ENCODE measurements at regions not wholly inside any gene's neighbourhood (a gene's known extent, or its start where the extent isn't known, plus 50 kb on each side); places are given as distances from the start of the nearest gene placed in this dataset.

DNA sequence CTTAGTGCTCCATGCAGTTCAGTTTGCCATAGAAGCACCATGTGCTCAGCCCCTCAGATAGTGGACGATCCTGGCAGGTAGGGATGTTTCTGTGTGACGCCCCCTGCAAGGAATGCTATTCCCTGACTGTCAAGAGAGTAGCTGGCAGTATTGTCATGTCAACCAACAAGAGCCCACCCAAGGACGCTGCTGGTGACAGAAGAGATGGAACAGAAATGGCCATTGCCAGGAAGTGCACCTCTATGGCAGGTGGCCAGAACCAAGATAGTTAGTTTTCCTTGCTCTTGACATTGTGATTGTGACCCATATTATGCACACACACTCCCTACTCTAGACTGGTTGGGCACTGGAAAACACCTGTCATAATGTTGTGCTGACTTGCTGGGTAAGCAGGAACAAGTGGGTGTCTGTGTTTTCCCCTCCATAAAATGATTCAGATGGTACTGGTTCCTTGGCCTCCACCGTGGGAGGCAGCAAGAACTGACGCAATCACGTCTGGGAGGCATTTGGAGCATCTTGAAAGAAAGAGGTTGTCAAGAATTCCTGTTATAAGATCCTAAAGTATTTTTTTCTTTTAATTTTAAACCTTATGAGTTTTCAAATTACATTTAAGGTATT, 507.9 kb downstream of the MID1IP1 start:
- no peak overlapping the region for H3K27ac Mint-ChIP-seq
- H3K9me3 Mint-ChIP-seq: peaks cover 77% of the 10 kb centered on the region
- Histone ChIP-seq H3K36me3 (ENCODE audit: control insufficient read depth, insufficient read depth, low read length) (no peaks in the 10 kb centered on the region), H3K4me3 (ENCODE audit: low read length) (no peak overlapping the region), H3K27ac (ENCODE audit: low read depth, low read length) (no peak overlapping the region), H3K27me3 (ENCODE audit: control insufficient read depth, insufficient read depth, low read length, poor library complexity, severe bottlenecking) (no peaks in the 10 kb centered on the region), H3K9me3 (ENCODE audit: control insufficient read depth, low read length) (peaks cover 7% of the 10 kb centered on the region), H3K9ac (ENCODE audit: extremely low read depth, low read length, poor library complexity, severe bottlenecking) (no peak overlapping the region), H3K4me1 (ENCODE audit: control insufficient read depth, insufficient read depth, low read length) (no peaks in the 10 kb centered on the region)
- no peak for DNase-seq
- H3K4me1 Mint-ChIP-seq: peaks cover 7% of the 10 kb centered on the region
- WGBS, 2 experiments (ENCODE audit: insufficient coverage in 1 of 2, insufficient read length in 1 of 2): 94 to 100% methylated on average over 1 to 4 of the region's 6 CpGs
- no peak overlapping the region for H3K4me3 Mint-ChIP-seq
- no peak for TF ChIP-seq CTCF (conservative IDR thresholded peaks at IDR 0.05)
- H3K27me3 Mint-ChIP-seq (ENCODE audit: insufficient read depth): peaks cover 3% of the 10 kb centered on the region
- no peaks in the 10 kb centered on the region for H3K36me3 Mint-ChIP-seq (ENCODE audit: low read depth)

DNA sequence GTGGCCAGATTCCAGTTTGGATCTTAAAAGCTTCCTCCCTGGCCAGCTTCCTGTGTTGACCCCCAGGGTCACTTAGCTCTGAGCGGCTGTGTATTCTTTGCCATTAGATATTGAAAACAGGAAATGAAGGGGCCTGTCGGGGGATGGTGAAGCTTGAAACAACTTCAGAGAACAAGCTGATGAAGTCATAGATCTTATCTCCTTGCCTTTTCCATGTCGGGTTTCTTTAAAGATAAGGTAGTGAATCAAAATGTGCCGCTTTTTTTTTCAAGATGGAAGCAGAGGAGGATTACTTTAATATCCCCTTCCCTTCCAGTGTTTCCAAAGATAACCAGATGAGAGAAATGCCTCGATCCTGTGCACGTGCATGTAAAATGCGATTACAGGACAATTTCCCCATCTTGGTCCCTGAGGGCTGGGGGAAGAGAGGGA, 508.5 kb downstream of the MID1IP1 start:
- H3K27ac ChIP-seq (ENCODE audit: low read depth, low read length): no peak overlapping the region
- 80 to 85% methylated on average over 1 to 7 of the region's 7 CpGs for WGBS, 2 experiments (ENCODE audit: insufficient coverage in 1 of 2, insufficient read length in 1 of 2)
- peaks cover 73% of the 10 kb centered on the region for H3K9me3 Mint-ChIP-seq
- H3K27me3 ChIP-seq (ENCODE audit: control insufficient read depth, insufficient read depth, low read length, poor library complexity, severe bottlenecking): no peaks in the 10 kb centered on the region
- H3K9ac ChIP-seq (ENCODE audit: extremely low read depth, low read length, poor library complexity, severe bottlenecking): no peak overlapping the region
- no peak overlapping the region for H3K27ac Mint-ChIP-seq
- H3K36me3 ChIP-seq (ENCODE audit: control insufficient read depth, insufficient read depth, low read length): no peaks in the 10 kb centered on the region
- peaks cover 7% of the 10 kb centered on the region for H3K4me1 Mint-ChIP-seq
- H3K4me1 ChIP-seq (ENCODE audit: control insufficient read depth, insufficient read depth, low read length): no peaks in the 10 kb centered on the region
- no peaks in the 10 kb centered on the region for H3K36me3 Mint-ChIP-seq (ENCODE audit: low read depth)
- no peak for DNase-seq
- peaks cover 3% of the 10 kb centered on the region for H3K27me3 Mint-ChIP-seq (ENCODE audit: insufficient read depth)
- peaks cover 1% of the 10 kb centered on the region for H3K9me3 ChIP-seq (ENCODE audit: control insufficient read depth, low read length)
- no peak overlapping the region for H3K4me3 ChIP-seq (ENCODE audit: low read length)
- TF ChIP-seq CTCF (conservative IDR thresholded peaks at IDR 0.05): no peak
- no peak overlapping the region for H3K4me3 Mint-ChIP-seq

- no peak for DNase-seq
- H3K4me3 Mint-ChIP-seq: no peak overlapping the region
- H3K9me3 Mint-ChIP-seq: peaks cover 66% of the 10 kb centered on the region
- no peak overlapping the region for H3K27ac Mint-ChIP-seq
- H3K27ac ChIP-seq (ENCODE audit: low read depth, low read length): no peak overlapping the region
- no peak overlapping the region for H3K9ac ChIP-seq (ENCODE audit: extremely low read depth, low read length, poor library complexity, severe bottlenecking)
- H3K27me3 ChIP-seq (ENCODE audit: control insufficient read depth, insufficient read depth, low read length, poor library complexity, severe bottlenecking): no peaks in the 10 kb centered on the region
- H3K4me3 ChIP-seq (ENCODE audit: low read length): no peak overlapping the region
- peaks cover 7% of the 10 kb centered on the region for H3K4me1 Mint-ChIP-seq
- TF ChIP-seq CTCF (conservative IDR thresholded peaks at IDR 0.05): no peak
- peaks cover 3% of the 10 kb centered on the region for H3K27me3 Mint-ChIP-seq (ENCODE audit: insufficient read depth)
- H3K4me1 ChIP-seq (ENCODE audit: control insufficient read depth, insufficient read depth, low read length): no peaks in the 10 kb centered on the region
- no peaks in the 10 kb centered on the region for H3K9me3 ChIP-seq (ENCODE audit: control insufficient read depth, low read length)
- 98% methylated on average over 4 of the region's 4 CpGs; no CpG with 5 or more reads in 1 of the 2 experiments for WGBS, 2 experiments (ENCODE audit: insufficient coverage in 1 of 2, insufficient read length in 1 of 2)
- H3K36me3 Mint-ChIP-seq (ENCODE audit: low read depth): no peaks in the 10 kb centered on the region
- H3K36me3 ChIP-seq (ENCODE audit: control insufficient read depth, insufficient read depth, low read length): no peaks in the 10 kb centered on the region
Observed at GRCh38 chrX:39310891-39311290, 509.6 kb downstream of the MID1IP1 start.

All from endodermal cell (in vitro differentiated cells).